Cardiac fibroblast (primary cell): ENCODE measurements at regions not wholly inside any gene's neighbourhood (a gene's known extent, or its start where the extent isn't known, plus 50 kb on each side); places are given as distances from the start of the nearest gene placed in this dataset.

Experiments used
- DNase-seq, 2 donors: peaks; one replicate each; pipeline versions ENCODE4 v3.0.0 to v3.0.0-alpha.2; 2010; ENCODE audit warnings: low read depth in 2 of 2
- H3K4me3 ChIP-seq, 2 donors: replicated peaks in 1 of 2; 1 replicate in 1 of 2; 2 replicates in 1 of 2; pipeline ENCODE4 v1.5.1; 2011; ENCODE audit warnings: low read depth in 2 of 2, low read length in 2 of 2, mild to moderate bottlenecking in 2 of 2, moderate library complexity in 1 of 2
- CTCF ChIP-seq: IDR thresholded peaks from one replicate; pipeline ENCODE4 v1.5.1; 2011; ENCODE audit warnings: low read depth, mild to moderate bottlenecking, low read length, inconsistent platforms

GRCh38 chr3:25143356-25144025, 284.6 kb upstream of the RARB start:
- no peak for TF ChIP-seq CTCF
- no peak for DNase-seq
- no peak overlapping the region for H3K4me3 ChIP-seq

- TF ChIP-seq CTCF, result no peak
- H3K4me3 ChIP-seq, result no peak overlapping the region
- no peak for DNase-seq
Measured at GRCh38 chr3:25144430-25144829, 283.6 kb upstream of the RARB start.

- no peak overlapping the region for H3K4me3 ChIP-seq
- no peak for TF ChIP-seq CTCF
- no peak for DNase-seq
Measured at GRCh38 chr3:25145176-25145575, 282.9 kb upstream of the RARB start.

- DNase-seq, result no peak
- H3K4me3 ChIP-seq, result no peak overlapping the region
- no peak for TF ChIP-seq CTCF
Measured at GRCh38 chr3:25150199-25150598, 277.9 kb upstream of the RARB start.

- DNase-seq, result peak; percentile 5 to 33
- no peak for TF ChIP-seq CTCF
- peak overlapping the region in 1 of 2 donors; percentile 4 for H3K4me3 ChIP-seq
Measured at GRCh38 chr3:25151281-25151902, 276.7 kb upstream of the RARB start.

GRCh38 chr3:25151903-25152295, 276.2 kb upstream of the RARB start:
- TF ChIP-seq CTCF, result no peak
- H3K4me3 ChIP-seq, result peak overlapping the region in 1 of 2 donors; percentile 4
- no peak for DNase-seq
